Activated CD8-positive, alpha-beta memory T cell treated with anti-CD3 and anti-CD28 coated beads, Interleukin-2, amount 10 ng/mL, durations not matched to agents 7 days and 5 days (primary cell): ENCODE measurements at regions not wholly inside any gene's neighbourhood (a gene's known extent, or its start where the extent isn't known, plus 50 kb on each side); places are given as distances from the start of the nearest gene placed in this dataset.
A peak's percentile ranks its signal among the peaks of the same experiment; 100 is the strongest.
"Not testable (repeated sequence)": the region's sequence is repeated elsewhere in the genome, so short reads cannot be mapped to it uniquely, and the experiment has no call there.

Source experiments
- ATAC-seq: fragments of 150-1000 bp; cut with Tn5 transposase; one replicate; pipeline ENCODE4 v1.10.0; 2021; ENCODE audit warnings: moderate library complexity
- CTCF ChIA-PET: fragments of 350-600 bp; sonication (Branson Sonifier 250); formaldehyde crosslinking; loops from one replicate; lab custom pipeline; 2021; ENCODE audit warnings: antibody characterized with exemption; lab: Charles Lee
- DNase-seq: peaks from one replicate; pipeline ENCODE4 v3.0.0-alpha.2; 2020
- H3K27ac Mint-ChIP-seq: one replicate; pipeline ENCODE4 v1.8.0; 2021; ENCODE audit warnings: mild to moderate bottlenecking, mixed read lengths
- H3K27me3 Mint-ChIP-seq: one replicate; pipeline ENCODE4 v1.8.0; 2021; ENCODE audit warnings: mixed read lengths
- H3K36me3 Mint-ChIP-seq: one replicate; pipeline ENCODE4 v1.8.0; 2021; ENCODE audit warnings: mild to moderate bottlenecking, mixed read lengths
- H3K4me1 Mint-ChIP-seq: one replicate; pipeline ENCODE4 v1.8.0; 2021; ENCODE audit warnings: mixed read lengths
- H3K4me3 Mint-ChIP-seq: one replicate; pipeline ENCODE4 v1.8.0; 2021; ENCODE audit warnings: mild to moderate bottlenecking, moderate library complexity, mixed read lengths
- H3K9me3 Mint-ChIP-seq: one replicate; pipeline ENCODE4 v1.8.0; 2022; ENCODE audit warnings: low read depth, mixed read lengths

DNA sequence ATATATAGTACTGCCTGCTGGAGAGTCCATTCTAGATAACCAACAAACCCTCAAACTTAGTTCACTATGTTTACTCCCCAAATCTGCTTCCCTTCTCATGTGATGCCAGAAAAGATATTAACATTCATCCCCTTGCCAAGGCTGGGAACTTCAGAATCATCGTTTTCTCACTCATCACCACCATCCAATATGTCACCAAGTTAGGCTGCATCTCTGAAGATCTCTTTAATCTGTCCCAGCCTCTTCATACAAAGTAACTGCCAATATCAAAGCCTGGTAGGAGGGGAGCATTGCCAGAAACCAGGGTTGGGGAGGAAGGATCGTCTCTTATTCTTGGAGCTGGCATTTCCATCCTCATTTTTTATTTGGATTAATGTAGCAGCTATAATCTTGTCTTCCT lies 71.6 kb downstream of the XCL2 start:
- H3K4me1 Mint-ChIP-seq = peaks cover 48% of the 10 kb centered on the region
- no peak for ATAC-seq
- DNase-seq = no peak

DNA sequence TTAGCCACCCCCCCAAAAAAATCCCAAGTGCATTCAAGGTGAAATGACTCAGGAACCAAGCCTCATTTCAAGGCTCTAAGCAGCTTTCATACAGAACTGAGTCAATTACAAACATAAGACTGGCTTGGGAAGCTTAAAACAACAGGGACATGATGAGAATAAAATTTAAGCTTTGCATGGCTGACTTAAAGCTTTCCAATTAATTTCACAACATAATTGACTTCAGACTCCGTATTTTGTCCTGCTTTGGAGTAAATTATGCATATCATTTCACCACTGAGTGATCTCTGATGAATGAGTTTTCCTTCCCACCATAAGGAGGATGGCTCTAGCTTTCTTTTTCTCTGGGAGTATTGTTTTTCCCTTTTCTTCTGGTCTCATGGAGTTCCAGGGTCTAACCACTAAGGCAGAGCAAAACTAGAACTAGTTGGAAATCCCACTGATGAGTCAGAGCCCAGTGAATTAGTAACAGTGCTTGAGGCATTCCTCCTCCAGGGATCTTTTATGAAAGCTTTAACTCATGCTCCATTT lies 72.8 kb downstream of the XCL2 start:
- Mint-ChIP-seq H3K27me3 (no peaks in the 10 kb centered on the region), H3K9me3 (peaks cover 21% of the 10 kb centered on the region), H3K4me1 (peaks cover 57% of the 10 kb centered on the region), H3K4me3 (no peak overlapping the region), H3K27ac (peak overlapping the region; percentile 39), H3K36me3 (peaks cover 28% of the 10 kb centered on the region)
- CTCF ChIA-PET = interaction anchor here (1.0 to 3.2 kb wide), 10 partner anchors 26 to 128 kb away, joined by 3 to 16 read pairs (median 4); no protein-coding TSS in a partner anchor
- ATAC-seq = no peak
- DNase-seq = no peak

More for the DNA sequence above, 71.6 kb downstream of the XCL2 start:
- CTCF ChIA-PET = no interaction called here
- H3K36me3 Mint-ChIP-seq = peaks cover 30% of the 10 kb centered on the region
- no peaks in the 10 kb centered on the region for H3K27me3 Mint-ChIP-seq
- no peak overlapping the region for H3K4me3 Mint-ChIP-seq
- no peak overlapping the region for H3K27ac Mint-ChIP-seq
- H3K9me3 Mint-ChIP-seq = peaks cover 24% of the 10 kb centered on the region

DNA sequence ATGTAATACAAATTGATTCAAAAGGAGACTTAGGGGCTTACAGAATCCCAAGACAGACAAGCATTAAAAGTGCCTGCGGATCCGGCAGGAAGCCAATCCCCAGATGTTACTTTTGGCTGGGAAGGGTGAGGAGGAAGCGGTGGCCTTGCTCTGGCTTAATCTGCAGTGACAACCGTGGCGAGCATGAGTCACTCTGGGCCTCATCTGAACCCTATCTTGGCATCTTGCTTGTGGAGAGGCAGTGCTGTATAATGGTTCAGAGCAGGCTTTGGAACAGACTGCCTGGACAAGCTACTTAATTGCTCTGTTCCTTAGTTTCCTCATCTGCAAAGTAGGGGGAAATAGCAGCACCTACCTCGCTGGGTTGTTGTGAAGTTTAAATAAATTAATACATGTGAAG lies 74.1 kb downstream of the XCL2 start:
- H3K4me1 Mint-ChIP-seq = peaks cover 70% of the 10 kb centered on the region
- H3K27ac Mint-ChIP-seq = peak overlapping the region; percentile 84
- peaks cover 27% of the 10 kb centered on the region for H3K36me3 Mint-ChIP-seq
- peaks cover 13% of the 10 kb centered on the region for H3K9me3 Mint-ChIP-seq
- H3K27me3 Mint-ChIP-seq = no peaks in the 10 kb centered on the region
- CTCF ChIA-PET = interaction anchor here (0.8 to 3.2 kb wide), 13 partner anchors 19 to 129 kb away, joined by 3 to 19 read pairs (median 4); no protein-coding TSS in a partner anchor
- ATAC-seq = peak; percentile 81
- no peak overlapping the region for H3K4me3 Mint-ChIP-seq
- peak; percentile 83 for DNase-seq

DNA sequence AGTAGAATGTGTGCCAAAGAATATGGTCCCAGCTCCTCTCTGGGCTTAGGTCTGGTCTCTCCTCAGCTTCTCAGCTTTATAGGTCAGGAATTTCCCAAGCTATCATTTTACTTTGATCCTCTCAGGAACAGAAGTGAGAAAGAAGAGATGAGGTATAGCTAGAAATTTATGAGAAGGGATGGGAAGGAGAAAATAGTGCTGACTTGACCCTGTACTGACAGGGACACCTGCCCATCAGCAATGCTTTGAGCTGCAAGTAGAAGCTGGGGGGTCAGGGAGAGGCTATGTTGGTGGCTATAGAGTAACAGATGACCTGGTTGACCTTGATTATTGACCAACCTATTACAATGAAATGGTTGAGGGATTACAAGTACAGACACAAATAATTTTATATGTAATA lies 75.0 kb downstream of the XCL2 start:
- Mint-ChIP-seq H3K9me3 (peaks cover 14% of the 10 kb centered on the region), H3K36me3 (peaks cover 30% of the 10 kb centered on the region), H3K27me3 (no peaks in the 10 kb centered on the region), H3K27ac (peak overlapping the region; percentile 84), H3K4me1 (peaks cover 73% of the 10 kb centered on the region), H3K4me3 (no peak overlapping the region)
- CTCF ChIA-PET = interaction anchor here (0.7 to 3.2 kb wide), 13 partner anchors 14 to 130 kb away, joined by 3 to 19 read pairs (median 4); no protein-coding TSS in a partner anchor
- no peak for DNase-seq
- no peak for ATAC-seq

DNA sequence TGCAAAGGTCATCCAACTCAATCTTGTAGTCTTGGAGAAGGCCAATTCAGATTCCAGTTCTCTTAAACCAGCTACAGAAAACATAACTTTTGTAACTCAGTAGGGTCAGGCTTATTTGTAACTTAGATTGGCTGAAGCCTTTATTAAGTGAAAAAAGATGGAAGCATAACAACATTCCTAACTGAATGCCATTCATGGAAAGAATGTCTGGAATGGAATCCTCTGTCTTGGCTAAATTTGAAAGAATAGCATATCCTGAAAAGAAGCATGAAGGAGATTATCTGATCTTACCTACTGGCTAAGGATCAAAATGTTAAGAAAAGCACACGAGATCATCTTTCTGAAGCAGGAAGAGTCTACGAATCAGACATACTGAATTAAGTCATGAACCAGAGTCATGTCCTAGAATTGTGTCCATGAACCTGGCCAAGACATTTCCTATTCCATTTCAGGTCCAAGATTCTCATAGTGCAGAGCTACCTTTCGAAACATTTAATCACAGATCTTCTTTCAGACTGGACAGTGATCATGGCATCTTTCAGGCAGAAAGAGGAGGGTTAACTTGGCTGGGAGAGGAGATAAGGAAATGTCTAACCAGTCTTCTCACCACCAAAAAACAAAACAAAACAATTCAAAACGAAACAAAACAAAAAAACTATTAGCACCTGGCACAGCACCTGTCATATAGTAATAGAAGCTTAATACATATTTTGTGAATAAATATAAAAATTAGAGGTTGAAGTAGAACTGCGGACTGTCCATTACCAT lies 75.6 kb downstream of the XCL2 start:
- Mint-ChIP-seq H3K27me3 (no peaks in the 10 kb centered on the region), H3K9me3 (peaks cover 12% of the 10 kb centered on the region), H3K4me1 (peaks cover 68% of the 10 kb centered on the region), H3K36me3 (peaks cover 30% of the 10 kb centered on the region), H3K4me3 (no peak overlapping the region), H3K27ac (peak overlapping the region; percentile 84)
- DNase-seq (no peak), ATAC-seq (no peak)
- CTCF ChIA-PET = interaction anchor here (0.7 to 3.2 kb wide), 11 partner anchors 15 to 130 kb away, joined by 3 to 19 read pairs (median 4); no protein-coding TSS in a partner anchor

DNA sequence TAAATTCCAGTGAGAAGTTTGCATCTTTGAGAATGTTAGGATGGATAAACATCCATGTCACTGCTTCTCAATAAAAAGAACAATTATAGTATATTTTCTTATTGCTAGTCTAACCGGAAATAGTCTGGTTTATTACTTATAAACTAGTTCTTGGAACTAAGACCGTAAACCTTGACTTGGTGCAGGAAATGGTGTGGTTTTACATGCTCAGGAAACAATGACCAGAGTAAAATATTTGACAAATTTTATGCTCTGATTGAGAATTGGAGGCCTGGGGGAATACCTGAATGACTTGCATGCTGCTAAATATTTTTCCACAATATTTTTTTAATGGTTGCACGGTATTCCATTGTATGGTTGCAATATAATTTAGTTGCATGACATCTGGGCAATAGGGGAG lies 76.3 kb downstream of the XCL2 start:
- H3K27me3 Mint-ChIP-seq = no peaks in the 10 kb centered on the region
- H3K9me3 Mint-ChIP-seq = peaks cover 8% of the 10 kb centered on the region
- peak overlapping the region; percentile 84 for H3K27ac Mint-ChIP-seq
- peak overlapping the region; percentile 48 for H3K4me3 Mint-ChIP-seq
- peaks cover 26% of the 10 kb centered on the region for H3K36me3 Mint-ChIP-seq
- peaks cover 68% of the 10 kb centered on the region for H3K4me1 Mint-ChIP-seq
- DNase-seq (peak; percentile 65), ATAC-seq (peak; percentile 24)
- CTCF ChIA-PET = interaction anchor here (1.0 to 3.2 kb wide), 5 partner anchors 15 to 125 kb away, joined by 3 to 16 read pairs (median 4); no protein-coding TSS in a partner anchor

DNA sequence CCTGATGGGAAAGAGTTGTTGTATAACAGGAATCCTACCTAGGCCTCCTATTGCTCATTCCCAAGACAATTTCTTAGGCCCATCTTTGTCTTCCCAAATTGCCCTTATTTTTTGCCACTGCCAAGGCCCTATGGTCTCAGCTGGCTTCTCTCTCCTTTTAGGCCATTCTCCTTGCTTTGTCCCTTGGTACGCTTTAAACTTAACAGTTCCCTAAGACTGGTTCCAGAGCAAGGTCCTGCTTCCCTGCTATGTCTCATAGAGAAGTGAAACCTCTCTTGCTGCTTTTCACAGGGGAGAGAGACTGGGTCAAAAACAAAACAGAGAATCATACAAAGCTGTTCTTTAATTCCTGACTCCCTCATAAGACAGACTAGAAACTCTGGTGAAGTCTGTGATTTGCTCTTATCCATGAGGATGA lies 77.1 kb downstream of the XCL2 start:
- no peak overlapping the region for H3K4me3 Mint-ChIP-seq
- peak; percentile 10 for ATAC-seq

DNA sequence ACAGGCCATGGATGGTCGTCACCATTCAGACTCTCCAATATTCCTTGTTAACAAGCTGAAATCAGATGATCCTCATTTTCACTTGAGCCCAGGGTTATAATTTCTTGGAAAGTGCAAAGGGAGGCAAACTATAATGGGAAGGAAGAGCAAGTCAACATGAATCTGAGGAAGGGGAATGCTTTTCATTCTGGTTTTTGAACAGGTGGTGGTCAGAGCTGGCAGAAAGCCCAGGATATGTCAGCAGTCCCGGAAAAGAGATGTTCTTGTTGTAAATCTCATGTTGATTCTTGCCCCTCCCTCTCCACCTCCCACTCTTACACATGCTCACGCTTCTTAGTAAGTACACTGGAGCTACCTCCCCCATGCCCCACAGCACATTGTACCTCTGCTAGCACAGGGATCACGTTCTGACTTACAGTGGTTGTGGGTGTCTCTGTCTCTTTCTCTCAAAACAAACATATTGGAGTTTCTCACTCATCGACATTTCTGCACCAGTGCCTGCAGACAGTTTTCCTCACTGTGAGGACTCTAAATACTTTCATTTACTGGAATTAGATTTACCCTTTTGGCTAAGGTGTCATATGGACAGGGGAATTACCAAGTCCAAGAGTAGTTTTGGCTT lies 77.6 kb downstream of the XCL2 start:
- CTCF ChIA-PET = interaction anchor here (0.6 to 2.4 kb wide), 5 partner anchors 23 to 69 kb away, joined by 3 to 12 read pairs (median 3); no protein-coding TSS in a partner anchor
- DNase-seq (peak; percentile 78), ATAC-seq (peak; percentile 67)
- peaks cover 15% of the 10 kb centered on the region for H3K9me3 Mint-ChIP-seq
- peaks cover 68% of the 10 kb centered on the region for H3K4me1 Mint-ChIP-seq
- H3K27ac Mint-ChIP-seq = peak overlapping the region; percentile 84
- peaks cover 34% of the 10 kb centered on the region for H3K36me3 Mint-ChIP-seq
- H3K4me3 Mint-ChIP-seq = no peak overlapping the region
- no peaks in the 10 kb centered on the region for H3K27me3 Mint-ChIP-seq

More for the DNA sequence above, 77.1 kb downstream of the XCL2 start:
- peaks cover 10% of the 10 kb centered on the region for H3K9me3 Mint-ChIP-seq
- peak overlapping the region; percentile 84 for H3K27ac Mint-ChIP-seq
- no peak for DNase-seq
- H3K4me1 Mint-ChIP-seq = peaks cover 68% of the 10 kb centered on the region
- H3K27me3 Mint-ChIP-seq = no peaks in the 10 kb centered on the region
- CTCF ChIA-PET = interaction anchor here (0.6 to 2.4 kb wide), 4 partner anchors 23 to 43 kb away, joined by 3 to 12 read pairs (median 4); no protein-coding TSS in a partner anchor
- peaks cover 29% of the 10 kb centered on the region for H3K36me3 Mint-ChIP-seq

DNA sequence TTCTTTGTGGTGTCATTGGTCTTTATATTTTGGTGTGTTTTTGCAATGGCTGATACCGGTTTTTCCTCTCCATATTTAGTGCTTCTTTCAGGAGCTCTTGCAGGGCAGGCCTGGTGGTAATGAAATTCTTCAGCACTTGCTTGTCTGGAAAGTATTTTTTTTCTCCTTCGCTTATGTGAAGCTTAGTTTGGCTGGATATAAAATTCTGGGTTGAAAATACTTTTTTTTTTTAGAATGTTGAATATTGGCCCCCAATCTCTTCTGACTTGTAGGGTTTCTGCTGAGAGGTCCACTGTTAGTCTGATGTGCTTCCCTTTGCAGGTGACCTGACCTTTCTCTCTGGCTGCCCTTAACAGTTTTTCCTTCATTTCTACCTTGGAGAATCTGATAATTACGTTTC lies 82.7 kb downstream of the XCL2 start:
- not testable (repeated sequence) for H3K27me3 Mint-ChIP-seq, ATAC-seq, H3K4me3 Mint-ChIP-seq, H3K27ac Mint-ChIP-seq, DNase-seq
- CTCF ChIA-PET = interaction anchor here (1.3 kb wide), 1 partner anchor 9 kb away, joined by 4 read pairs; no protein-coding TSS in a partner anchor
- Mint-ChIP-seq H3K4me1 (peaks cover 37% of the 10 kb centered on the region), H3K9me3 (peaks cover 32% of the 10 kb centered on the region), H3K36me3 (peaks cover 60% of the 10 kb centered on the region)

DNA sequence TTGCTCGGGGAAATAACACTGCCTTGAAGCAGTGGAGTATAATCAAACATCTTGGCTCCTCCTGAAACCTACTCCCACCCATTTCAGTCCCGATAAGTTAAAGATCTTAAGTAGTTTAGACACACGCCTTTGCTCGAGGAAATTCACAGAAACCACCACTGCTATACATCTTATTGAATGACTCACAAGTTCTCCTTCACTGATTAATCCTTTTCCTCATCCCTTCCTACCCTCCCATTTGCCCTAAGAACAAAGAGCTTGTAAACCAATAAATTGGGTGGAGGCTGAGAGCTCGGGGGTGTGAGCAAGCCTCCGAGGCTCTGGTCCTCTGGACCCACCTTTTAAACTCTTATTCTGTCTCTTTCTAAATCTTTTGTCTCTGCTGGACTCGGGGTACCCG lies 86.5 kb downstream of the XCL2 start:
- ATAC-seq = not testable (repeated sequence)

DNA sequence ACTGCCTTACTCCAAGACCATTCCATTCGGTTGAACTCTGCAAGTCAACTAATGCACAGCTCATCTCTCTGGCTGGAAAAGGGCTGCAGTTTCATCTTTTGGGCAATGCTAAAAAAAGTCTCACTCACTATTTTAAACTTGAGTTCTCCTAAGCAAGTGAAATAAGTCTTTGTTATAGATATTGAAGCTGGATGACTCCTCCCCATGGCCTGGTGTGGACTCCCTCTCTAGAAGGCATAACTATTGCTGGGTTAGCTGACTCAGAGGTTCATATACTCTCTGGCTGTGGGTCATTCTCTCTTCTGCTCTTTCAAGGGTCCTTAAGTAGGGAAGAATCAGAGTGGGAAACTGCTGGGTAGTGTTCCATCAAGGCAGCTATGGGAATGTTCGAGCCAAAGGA lies 88.0 kb downstream of the XCL2 start:
- ATAC-seq (no peak), DNase-seq (no peak)
- Mint-ChIP-seq H3K27me3 (no peaks in the 10 kb centered on the region), H3K27ac (no peak overlapping the region), H3K4me3 (no peak overlapping the region), H3K9me3 (peaks cover 28% of the 10 kb centered on the region), H3K36me3 (peaks cover 48% of the 10 kb centered on the region), H3K4me1 (peaks cover 31% of the 10 kb centered on the region)
- CTCF ChIA-PET = interaction anchor here (1.1 to 2.0 kb wide), 3 partner anchors 10 to 15 kb away, joined by 3 to 5 read pairs (median 4); no protein-coding TSS in a partner anchor

More for the DNA sequence above, 86.5 kb downstream of the XCL2 start:
- DNase-seq, H3K27me3 Mint-ChIP-seq: not testable (repeated sequence)
- peaks cover 33% of the 10 kb centered on the region for H3K9me3 Mint-ChIP-seq
- H3K4me1 Mint-ChIP-seq = peaks cover 26% of the 10 kb centered on the region
- CTCF ChIA-PET = interaction anchor here (1.6 to 2.6 kb wide), 2 partner anchors 12 to 17 kb away, joined by 4 to 7 read pairs; no protein-coding TSS in a partner anchor
- H3K27ac Mint-ChIP-seq = peak overlapping the region; percentile 27
- peak overlapping the region; percentile 26 for H3K4me3 Mint-ChIP-seq
- peaks cover 55% of the 10 kb centered on the region for H3K36me3 Mint-ChIP-seq

DNA sequence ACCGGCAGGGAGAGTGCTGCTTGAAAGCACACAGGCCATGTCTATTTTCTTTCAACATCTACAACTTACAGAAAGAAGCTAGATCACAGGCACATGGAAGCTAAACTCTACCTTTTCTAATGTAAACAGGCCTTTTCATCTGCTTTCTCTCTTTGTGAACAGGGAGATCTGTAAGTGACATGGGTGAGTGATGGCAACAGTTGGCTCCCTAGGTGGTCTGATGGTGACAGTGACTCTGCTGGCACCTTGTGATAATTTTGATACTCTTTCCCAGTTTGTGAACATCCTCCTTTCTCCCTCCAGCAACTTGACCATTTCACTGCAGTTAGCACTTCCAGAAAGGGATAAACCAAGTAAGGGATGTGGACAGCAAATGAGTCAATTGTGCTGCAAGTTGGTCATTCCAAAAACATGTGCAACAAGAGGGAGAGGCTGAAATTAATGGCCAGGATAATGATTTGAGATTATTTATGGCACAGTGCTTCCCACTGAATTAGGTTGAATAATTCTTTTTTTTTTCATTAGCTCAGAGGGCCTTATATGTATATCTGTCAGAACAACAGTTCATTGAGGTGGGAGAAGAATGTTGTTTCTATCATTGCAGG lies 89.5 kb downstream of the XCL2 start:
- CTCF ChIA-PET = interaction anchor here (0.9 to 2.0 kb wide), 3 partner anchors 9 to 146 kb away, joined by 3 to 5 read pairs (median 3); no protein-coding TSS in a partner anchor
- no peak overlapping the region for H3K4me3 Mint-ChIP-seq
- peaks cover 29% of the 10 kb centered on the region for H3K4me1 Mint-ChIP-seq

More for the DNA sequence above, 89.5 kb downstream of the XCL2 start:
- no peaks in the 10 kb centered on the region for H3K27me3 Mint-ChIP-seq
- H3K9me3 Mint-ChIP-seq = peaks cover 20% of the 10 kb centered on the region
- H3K36me3 Mint-ChIP-seq = peaks cover 36% of the 10 kb centered on the region
- ATAC-seq (no peak), DNase-seq (no peak)
- H3K27ac Mint-ChIP-seq = no peak overlapping the region
